H1 (cell line): ENCODE measurements at regions not wholly inside any gene's neighbourhood (a gene's known extent, or its start where the extent isn't known, plus 50 kb on each side); places are given as distances from the start of the nearest gene placed in this dataset.
A peak's percentile ranks its signal among the peaks of the same experiment; 100 is the strongest.

Experiments
- CTCF ChIA-PET: fragments of 300-600 bp; sonication (Branson Sonifier 250); formaldehyde crosslinking; loops from one replicate; lab custom pipeline; 2021; ENCODE audit not compliant: partially characterized antibody; lab: Charles Lee
- POLR2A ChIA-PET: fragments of 300-600 bp; sonication (Branson Sonifier 250); formaldehyde crosslinking; loops from one replicate; lab custom pipeline; 2021; ENCODE audit warnings: inconsistent platforms; ENCODE audit not compliant: partially characterized antibody; lab: Charles Lee
- DNase-seq, 2 experiments: peaks; one replicate each; pipeline versions ENCODE4 v3.0.0 to v3.0.0-alpha.2; 2010 to 2022; ENCODE audit warnings: low spot score in 2 of 2, low read depth in 1 of 2, mixed read lengths in 1 of 2
- FAIRE-seq: peaks from 2 replicates; lab custom pipeline; 2011; peaks lifted over from hg19 to GRCh38; lab: Jason Lieb, UNC
- H2AFZ ChIP-seq: 2 replicates; pipeline ENCODE4 v1.8.1; 2012; ENCODE audit warnings: low read length, inconsistent platforms
- H2AK5ac ChIP-seq: 2 replicates; pipeline ENCODE4 v1.6.1; 2013; ENCODE audit warnings: low read depth, low read length
- H2BK120ac ChIP-seq: replicated peaks from 2 replicates; pipeline ENCODE3; 2013; ENCODE audit warnings: low read depth, low read length, inconsistent platforms
- H2BK12ac ChIP-seq: 2 replicates; pipeline ENCODE4 v1.6.1; 2013; ENCODE audit warnings: low read depth, low read length
- H2BK15ac ChIP-seq: 2 replicates; pipeline ENCODE4 v1.6.1; 2013; ENCODE audit warnings: low read length
- H2BK20ac ChIP-seq: 2 replicates; pipeline ENCODE4 v1.6.1; 2013; ENCODE audit warnings: low read length
- H2BK5ac ChIP-seq: 2 replicates; pipeline ENCODE4 v1.6.1; 2013; ENCODE audit warnings: low read depth, low read length
- H3K14ac ChIP-seq: 2 replicates; pipeline ENCODE4 v1.6.1; 2013; ENCODE audit warnings: inconsistent platforms; ENCODE audit not compliant: insufficient read length
- H3K18ac ChIP-seq: 2 replicates; pipeline ENCODE4 v1.6.1; 2013; ENCODE audit warnings: low read length; ENCODE audit errors: extremely low read depth
- H3K23ac ChIP-seq: 2 replicates; pipeline ENCODE4 v1.6.1; 2013; ENCODE audit warnings: inconsistent platforms; ENCODE audit not compliant: insufficient read length
- H3K23me2 ChIP-seq: 2 replicates; pipeline ENCODE4 v1.6.1; 2013; ENCODE audit warnings: low read depth, low read length
- H3K27ac ChIP-seq: 2 replicates; pipeline ENCODE4 v1.6.1; 2011; ENCODE audit warnings: low read depth, low read length, inconsistent platforms
- H3K27me3 ChIP-seq, 4 experiments: replicated peaks in 1 of 4; 1 replicate in 1 of 4; 2 replicates in 3 of 4; pipeline versions ENCODE4 v1.6.1 to v1.8.1; 2011 to 2013; ENCODE audit warnings: low read length in 3 of 4, mild to moderate bottlenecking in 3 of 4, inconsistent platforms in 2 of 4, mixed read lengths in 2 of 4, moderate library complexity in 1 of 4; ENCODE audit not compliant: control insufficient read depth in 3 of 4, insufficient read depth in 3 of 4; ENCODE audit errors: extremely low read depth in 1 of 4
- H3K36me3 ChIP-seq, 4 experiments: 2 replicates each; pipeline versions ENCODE4 v1.6.1 to v1.8.1; 2011 to 2013; ENCODE audit warnings: mild to moderate bottlenecking in 4 of 4, low read length in 3 of 4, moderate library complexity in 2 of 4, control low read depth in 1 of 4, inconsistent platforms in 1 of 4; ENCODE audit not compliant: insufficient read depth in 4 of 4, control insufficient read depth in 2 of 4
- H3K4ac ChIP-seq: replicated peaks from 2 replicates; pipeline ENCODE3; 2013; ENCODE audit warnings: low read length, low read depth, mixed read lengths, inconsistent platforms; ENCODE audit not compliant: insufficient read length
- H3K4me1 ChIP-seq, 4 experiments: replicated peaks in 1 of 4; 1 replicate in 1 of 4; 2 replicates in 3 of 4; pipeline versions ENCODE4 v1.6.1 to v1.8.1; 2011 to 2013; ENCODE audit warnings: low read length in 3 of 4, inconsistent platforms in 2 of 4, mixed read lengths in 1 of 4; ENCODE audit not compliant: insufficient read depth in 4 of 4, control insufficient read depth in 3 of 4
- H3K4me2 ChIP-seq, 2 experiments: 2 replicates each; pipeline versions ENCODE4 v1.6.1 to v1.8.1; 2011 to 2013; ENCODE audit warnings: low read depth in 2 of 2, low read length in 2 of 2, control low read depth in 1 of 2, inconsistent platforms in 1 of 2, mild to moderate bottlenecking in 1 of 2; ENCODE audit not compliant: insufficient read depth in 1 of 2
- H3K4me3 ChIP-seq, 4 experiments: fragments of 200-600, 300-600 bp in 1 of 4; sonication (generic), shearing (Covaris generic), sonication (Bioruptor Twin) in 1 of 4; 2 replicates each; pipeline versions ENCODE4 v1.5.1 to v1.8.1; 2011 to 2016; ENCODE audit warnings: low read length in 4 of 4, low read depth in 3 of 4, control low read depth in 2 of 4, inconsistent platforms in 2 of 4, mild to moderate bottlenecking in 2 of 4, mixed read lengths in 1 of 4, moderate library complexity in 1 of 4; ENCODE audit not compliant: insufficient read depth in 2 of 4; ENCODE audit errors: extremely low read depth in 1 of 4
- H3K56ac ChIP-seq: replicated peaks from 2 replicates; pipeline ENCODE3; 2013; ENCODE audit warnings: low read depth, mild to moderate bottlenecking, mixed read lengths, low read length, inconsistent platforms; ENCODE audit not compliant: insufficient read length
- H3K79me1 ChIP-seq: 2 replicates; pipeline ENCODE4 v1.6.1; 2013; ENCODE audit warnings: low read depth, low read length, control low read depth
- H3K79me2 ChIP-seq, 2 experiments: 2 replicates each; pipeline versions ENCODE4 v1.6.1 to v1.8.1; 2012 to 2013; ENCODE audit warnings: low read length in 2 of 2, mild to moderate bottlenecking in 2 of 2, inconsistent platforms in 1 of 2; ENCODE audit not compliant: insufficient read depth in 2 of 2, control insufficient read depth in 1 of 2
- H3K9ac ChIP-seq, 4 experiments: replicated peaks in 1 of 4; 1 replicate in 1 of 4; 2 replicates in 3 of 4; pipeline versions ENCODE4 v1.6.1 to v1.8.1; 2011 to 2013; ENCODE audit warnings: low read depth in 3 of 4, low read length in 3 of 4, control low read depth in 2 of 4, mild to moderate bottlenecking in 2 of 4, moderate library complexity in 2 of 4, inconsistent platforms in 1 of 4; ENCODE audit errors: extremely low read depth in 1 of 4
- H3K9me3 ChIP-seq, 2 experiments: 2 replicates each; pipeline versions ENCODE4 v1.6.1 to v1.8.1; 2012 to 2013; ENCODE audit warnings: mild to moderate bottlenecking in 2 of 2, moderate library complexity in 2 of 2, control low read depth in 1 of 2, inconsistent platforms in 1 of 2, low read depth in 1 of 2, low read length in 1 of 2, mixed read lengths in 1 of 2; ENCODE audit not compliant: insufficient read depth in 2 of 2
- H4K20me1 ChIP-seq, 2 experiments: replicated peaks in 1 of 2; 2 replicates each; pipeline versions ENCODE3 to v1.8.1; 2011 to 2013; ENCODE audit warnings: inconsistent platforms in 2 of 2, low read length in 2 of 2, mild to moderate bottlenecking in 1 of 2; ENCODE audit not compliant: insufficient read depth in 2 of 2, control insufficient read depth in 1 of 2
- H4K5ac ChIP-seq: 2 replicates; pipeline ENCODE4 v1.6.1; 2013; ENCODE audit warnings: low read length, low read depth, mixed read lengths, inconsistent platforms; ENCODE audit not compliant: insufficient read length
- H4K8ac ChIP-seq: 2 replicates; pipeline ENCODE4 v1.8.0; 2013; ENCODE audit warnings: mild to moderate bottlenecking, moderate library complexity, low read length, inconsistent platforms; ENCODE audit not compliant: insufficient read depth; ENCODE audit errors: extremely low read depth
- H4K91ac ChIP-seq: replicated peaks from 2 replicates; pipeline ENCODE3; 2013; ENCODE audit warnings: low read length, mixed read lengths, inconsistent platforms; ENCODE audit not compliant: insufficient read length
- CEBPB ChIP-seq: IDR thresholded peaks from 2 replicates; pipeline ENCODE4 v1.6.1; 2012; ENCODE audit warnings: low read depth, low read length
- RBBP5 ChIP-seq: IDR thresholded peaks from 2 replicates; pipeline ENCODE4 v1.7.1; 2012; ENCODE audit warnings: low read depth, mild to moderate bottlenecking, inconsistent platforms, low read length, moderate library complexity, borderline replicate concordance
- SRF ChIP-seq: IDR thresholded peaks from 2 replicates; pipeline ENCODE4 v1.6.1; 2011; ENCODE audit warnings: mild to moderate bottlenecking, low read depth, low read length, moderate library complexity
- TCF12 ChIP-seq: IDR thresholded peaks from 2 replicates; pipeline ENCODE4 v1.6.1; 2011; ENCODE audit warnings: low read depth, mild to moderate bottlenecking, low read length
- TEAD4 ChIP-seq: IDR thresholded peaks from 2 replicates; pipeline ENCODE4 v1.6.1; 2012; ENCODE audit warnings: low read depth, low read length, inconsistent platforms, mixed read lengths
- WGBS, 2 experiments: shearing (Covaris generic) in 1 of 2; methylation state at CpG; one replicate each; pipeline versions ENCODE4 v1.1.6 to v1.1.7; 2013 to 2015; ENCODE audit warnings: low lambda C conversion rate in 2 of 2, mixed read lengths in 2 of 2, inconsistent platforms in 1 of 2, low coverage in 1 of 2, missing lambda C conversion rate in 1 of 2; ENCODE audit not compliant: insufficient replicate concordance in 2 of 2, insufficient coverage in 1 of 2, insufficient read length in 1 of 2; ENCODE audit errors: extremely low coverage in 1 of 2, missing lambda C conversion rate in 1 of 2; 5-methylcytosine and 5-hydroxymethylcytosine counted together
- TF ChIP-seq, protein P1 (sequence below): IDR thresholded peaks from 2 replicates; pipeline ENCODE4 v1.6.1; 2012; ENCODE audit warnings: inconsistent platforms

DNA sequence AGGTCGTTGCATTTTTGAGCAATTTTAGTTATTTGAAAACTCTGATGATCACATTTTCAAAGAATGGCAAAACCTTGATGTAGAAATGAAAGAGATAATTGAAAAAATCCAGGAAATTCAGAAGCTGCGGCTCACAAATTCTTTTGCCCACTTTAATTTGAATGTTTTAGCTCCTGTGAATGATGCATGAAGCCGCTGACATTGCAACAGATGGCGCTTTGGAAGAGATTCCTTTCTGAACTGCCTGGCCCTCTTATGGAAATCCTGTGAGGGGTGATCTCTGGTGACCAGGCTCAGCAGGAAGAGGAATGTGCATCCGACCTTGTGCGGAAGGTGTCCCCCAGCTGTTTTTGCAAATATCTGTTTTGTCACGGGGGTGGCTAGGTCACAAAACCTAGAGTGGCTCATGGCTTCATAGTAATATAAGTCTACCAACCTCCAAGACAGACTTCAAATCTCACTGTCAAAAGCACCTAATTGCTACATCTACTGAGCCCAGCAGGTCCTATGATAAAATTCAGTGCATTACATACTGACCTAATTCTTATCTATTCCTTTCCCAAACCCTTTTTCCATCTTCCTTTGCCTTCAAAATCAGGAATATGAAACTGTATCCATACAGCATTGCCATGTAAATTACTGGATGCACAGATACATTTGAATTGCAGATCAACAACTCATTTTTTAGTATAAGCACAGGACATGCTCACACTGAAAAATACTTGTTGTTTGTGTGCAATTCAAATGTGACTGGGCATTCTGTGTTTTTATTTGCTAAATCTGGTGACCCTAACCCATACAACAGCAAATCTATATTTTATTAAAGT lies 412.7 kb downstream of the ETS1 start:
- Histone ChIP-seq H2AK5ac (no peak overlapping the region), H2BK12ac (no peak overlapping the region), H3K79me1 (no peaks in the 10 kb centered on the region), H3K4ac (no peak overlapping the region), H4K20me1 (no peaks in the 10 kb centered on the region), H3K79me2 (no peaks in the 10 kb centered on the region), H3K9me3 (no peaks in the 10 kb centered on the region), H2BK120ac (no peak overlapping the region), H4K8ac (no peak overlapping the region; the same call in 1 of the 2 replicates), H3K4me2 (peak overlapping the region in 1 of 2 experiments; percentile 14; a peak in 1 of 4 replicates), H2BK5ac (no peak overlapping the region), H3K27ac (no peak overlapping the region), H2AFZ (0 out of 2 replicates have a peak overlapping the region, but pooled peaks have one; percentile 6), H3K9ac (no peak overlapping the region), H3K14ac (no peak overlapping the region), H4K91ac (no peak overlapping the region), H3K36me3 (no peaks in the 10 kb centered on the region), H3K18ac (no peak overlapping the region), H3K56ac (no peak overlapping the region), H3K4me3 (no peak overlapping the region), H2BK20ac (no peak overlapping the region), H3K4me1 (peaks cover 2 to 6% (median 3%) of the 10 kb centered on the region in 4 experiments; a peak in 6 of 7 replicates), H3K23me2 (no peaks in the 10 kb centered on the region; the same call in 1 of the 2 replicates), H3K23ac (no peak overlapping the region), H2BK15ac (no peak overlapping the region), H4K5ac (no peak overlapping the region), H3K27me3 (no peaks in the 10 kb centered on the region)
- TF ChIP-seq CEBPB (peak; percentile 62), SRF (no peak), TCF12 (peak; percentile 40; the same call in 1 of the 2 replicates), RBBP5 (no peak), TEAD4 (peak; percentile 29; the same call in 1 of the 2 replicates)
- TF ChIP-seq, protein P1, sequence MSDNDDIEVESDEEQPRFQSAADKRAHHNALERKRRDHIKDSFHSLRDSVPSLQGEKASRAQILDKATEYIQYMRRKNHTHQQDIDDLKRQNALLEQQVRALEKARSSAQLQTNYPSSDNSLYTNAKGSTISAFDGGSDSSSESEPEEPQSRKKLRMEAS = no peak
- whole genome bisulfite sequencing, 2 experiments = 34% methylated on average over 7 of the region's 7 CpGs; no CpG with 5 or more reads in 1 of the 2 experiments
- FAIRE-seq = peak; percentile 63
- no peak for DNase-seq
- ChIA-PET CTCF (interaction anchor here (0.6 to 9.1 kb wide), 17 partner anchors 8 to 1368 kb away, joined by 3 to 112 read pairs (median 4); no protein-coding TSS in a partner anchor), POLR2A (interaction anchor here (0.6 kb wide), 1 partner anchor 402 kb away, joined by 3 read pairs; no protein-coding TSS in a partner anchor)
